ENCODE measurements at regions not wholly inside any gene's neighbourhood (a gene's known extent, or its start where the extent isn't known, plus 50 kb on each side); places are given as distances from the start of the nearest gene placed in this dataset.

DNA sequence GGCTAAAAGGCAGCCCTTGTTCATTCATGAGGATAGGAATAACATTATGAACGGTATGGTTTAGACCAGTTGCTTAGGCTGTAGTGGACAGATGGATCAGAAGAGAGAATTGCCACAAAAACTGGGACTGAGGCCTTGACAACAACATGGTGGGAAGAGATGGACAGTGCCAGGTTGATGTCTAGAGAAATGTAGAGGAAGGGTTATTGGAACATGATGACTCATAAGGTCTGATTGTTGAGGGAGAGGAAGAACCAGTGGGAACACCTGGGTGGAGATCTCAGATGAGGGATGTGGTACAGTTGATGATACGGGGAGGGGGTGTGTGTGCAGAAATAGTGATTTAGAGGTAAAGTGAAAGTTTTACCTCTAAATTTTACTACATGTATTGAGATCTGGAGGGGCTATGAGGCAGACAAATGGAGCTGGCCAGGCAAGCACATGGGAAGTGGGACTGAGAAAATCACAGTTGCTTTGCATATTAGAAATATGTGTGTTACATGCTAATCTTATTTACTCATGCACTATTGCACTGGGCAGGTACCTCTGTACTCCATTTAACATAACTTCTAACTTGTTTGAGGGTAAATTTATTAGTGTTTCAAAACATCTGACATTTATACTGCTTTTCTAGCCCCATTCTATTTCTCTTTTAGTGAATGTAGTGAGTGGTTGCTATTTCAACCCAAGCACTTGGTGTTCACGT, 65.6 kb downstream of the PLCE1 start:
- TF ChIP-seq, protein P1, sequence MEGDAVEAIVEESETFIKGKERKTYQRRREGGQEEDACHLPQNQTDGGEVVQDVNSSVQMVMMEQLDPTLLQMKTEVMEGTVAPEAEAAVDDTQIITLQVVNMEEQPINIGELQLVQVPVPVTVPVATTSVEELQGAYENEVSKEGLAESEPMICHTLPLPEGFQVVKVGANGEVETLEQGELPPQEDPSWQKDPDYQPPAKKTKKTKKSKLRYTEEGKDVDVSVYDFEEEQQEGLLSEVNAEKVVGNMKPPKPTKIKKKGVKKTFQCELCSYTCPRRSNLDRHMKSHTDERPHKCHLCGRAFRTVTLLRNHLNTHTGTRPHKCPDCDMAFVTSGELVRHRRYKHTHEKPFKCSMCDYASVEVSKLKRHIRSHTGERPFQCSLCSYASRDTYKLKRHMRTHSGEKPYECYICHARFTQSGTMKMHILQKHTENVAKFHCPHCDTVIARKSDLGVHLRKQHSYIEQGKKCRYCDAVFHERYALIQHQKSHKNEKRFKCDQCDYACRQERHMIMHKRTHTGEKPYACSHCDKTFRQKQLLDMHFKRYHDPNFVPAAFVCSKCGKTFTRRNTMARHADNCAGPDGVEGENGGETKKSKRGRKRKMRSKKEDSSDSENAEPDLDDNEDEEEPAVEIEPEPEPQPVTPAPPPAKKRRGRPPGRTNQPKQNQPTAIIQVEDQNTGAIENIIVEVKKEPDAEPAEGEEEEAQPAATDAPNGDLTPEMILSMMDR (IDR thresholded peaks at IDR 0.05), result no peak
- TF ChIP-seq POLR2A (IDR thresholded peaks at IDR 0.05), result no peak

Measured in heart left ventricle (tissue), 13 donors.